K562 (cell line): ENCODE measurements at regions not wholly inside any gene's neighbourhood (a gene's known extent, or its start where the extent isn't known, plus 50 kb on each side); places are given as distances from the start of the nearest gene placed in this dataset.

Source experiments
- CEBPB ChIP-seq: fragments of 450-650 bp; IDR thresholded peaks from 2 replicates; pipeline ENCODE4 v1.6.1; 2016; ENCODE audit warnings: missing genetic modification characterization, missing compliant biosample characterization
- DPF2 ChIP-seq: fragments of 450-650 bp; IDR thresholded peaks from 2 replicates; pipeline ENCODE4 v1.6.1; 2016
- HDAC3 ChIP-seq: fragments of 450-650 bp; IDR thresholded peaks from 2 replicates; pipeline ENCODE4 v1.6.1; 2018; ENCODE audit warnings: borderline replicate concordance, mild to moderate bottlenecking, moderate library complexity; ENCODE audit not compliant: partially characterized antibody
- KLF1 ChIP-seq: fragments of 450-650 bp; IDR thresholded peaks from 2 replicates; pipeline ENCODE4 v1.6.1; 2016; ENCODE audit warnings: missing genetic modification characterization, missing compliant biosample characterization
- MCM7 ChIP-seq, 2 experiments: fragments of 450-650 bp; IDR thresholded peaks; 2 replicates each; pipeline ENCODE4 v1.6.1; 2016 to 2018
- POLR2G ChIP-seq: fragments of 200-400 bp; formaldehyde crosslinking; IDR thresholded peaks from 2 replicates; pipeline ENCODE4 v1.6.1; 2017; ENCODE audit warnings: low read depth, mild to moderate bottlenecking, antibody characterized with exemption, low read length, moderate library complexity
- PTBP1 ChIP-seq: fragments of 200-400 bp; formaldehyde crosslinking; IDR thresholded peaks from 2 replicates; pipeline ENCODE4 v1.6.1; 2017; ENCODE audit warnings: low read depth, low read length
- SAP30 ChIP-seq: fragments of 200-600 bp; sonication (generic); IDR thresholded peaks from 2 replicates; pipeline ENCODE4 v1.6.1; 2012; ENCODE audit warnings: borderline replicate concordance, low read depth, mild to moderate bottlenecking, moderate library complexity, low read length, control low read depth, inconsistent platforms; ENCODE audit not compliant: insufficient read depth, poor library complexity, severe bottlenecking
- TCFL5 ChIP-seq: fragments of 250-450 bp; sonication (Bioruptor Pico); conservative IDR thresholded peaks from 2 replicates; pipeline ENCODE4 v1.6.1; 2021; ENCODE audit warnings: mild to moderate bottlenecking, moderate library complexity, matching md5 sums
- ZNF282 ChIP-seq: sonication (generic); formaldehyde crosslinking; IDR thresholded peaks from 2 replicates; pipeline ENCODE4 v1.8.1; 2023; ENCODE audit warnings: missing genetic modification reagents
- ZNF76 ChIP-seq: fragments of 250-450 bp; sonication (Bioruptor Pico); IDR thresholded peaks from 2 replicates; pipeline ENCODE4 v1.4.0; 2020; ENCODE audit warnings: mild to moderate bottlenecking, moderate library complexity, borderline replicate concordance
- TF ChIP-seq, protein P1 (sequence below): fragments of 450-650 bp; IDR thresholded peaks from 2 replicates; pipeline ENCODE4 v1.7.0; 2016; ENCODE audit warnings: borderline replicate concordance
- TF ChIP-seq, protein P2 (sequence below): fragments of 450-650 bp; formaldehyde crosslinking; IDR thresholded peaks from 2 replicates; pipeline ENCODE4 v1.4.0; 2020; ENCODE audit warnings: mild to moderate bottlenecking, moderate library complexity
- TF ChIP-seq, protein P3 (sequence below): fragments of 200-400 bp; formaldehyde crosslinking; IDR thresholded peaks from 2 replicates; pipeline ENCODE4 v1.6.1; 2017; ENCODE audit warnings: mild to moderate bottlenecking, low read depth, low read length, moderate library complexity
- TF ChIP-seq, protein P4 (sequence below): fragments of 450-650 bp; IDR thresholded peaks from 2 replicates; pipeline ENCODE4 v1.6.1; 2016; ENCODE audit warnings: low read depth

DNA sequence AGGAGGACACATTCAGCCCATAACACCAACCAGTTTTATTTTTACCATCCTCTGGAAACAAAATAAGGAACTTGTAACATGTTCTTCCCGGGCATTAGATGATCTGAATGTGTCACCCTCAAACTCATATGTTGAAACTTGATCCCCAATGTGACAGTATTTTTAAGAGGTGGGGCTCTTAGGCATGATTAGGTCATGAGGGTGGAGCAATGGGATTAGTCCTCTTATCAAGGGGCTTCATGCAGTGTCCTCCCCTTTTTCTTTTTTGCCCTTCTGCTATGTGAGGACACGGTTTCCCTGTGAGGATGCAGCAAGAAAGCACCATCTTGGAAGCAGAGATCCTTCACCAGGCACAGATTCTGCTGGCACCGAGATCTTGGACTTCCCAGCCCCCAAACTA lies 401.5 kb upstream of the TRIB2 start (continued):
- TF ChIP-seq PTBP1 = no peak
- TF ChIP-seq, protein P1, sequence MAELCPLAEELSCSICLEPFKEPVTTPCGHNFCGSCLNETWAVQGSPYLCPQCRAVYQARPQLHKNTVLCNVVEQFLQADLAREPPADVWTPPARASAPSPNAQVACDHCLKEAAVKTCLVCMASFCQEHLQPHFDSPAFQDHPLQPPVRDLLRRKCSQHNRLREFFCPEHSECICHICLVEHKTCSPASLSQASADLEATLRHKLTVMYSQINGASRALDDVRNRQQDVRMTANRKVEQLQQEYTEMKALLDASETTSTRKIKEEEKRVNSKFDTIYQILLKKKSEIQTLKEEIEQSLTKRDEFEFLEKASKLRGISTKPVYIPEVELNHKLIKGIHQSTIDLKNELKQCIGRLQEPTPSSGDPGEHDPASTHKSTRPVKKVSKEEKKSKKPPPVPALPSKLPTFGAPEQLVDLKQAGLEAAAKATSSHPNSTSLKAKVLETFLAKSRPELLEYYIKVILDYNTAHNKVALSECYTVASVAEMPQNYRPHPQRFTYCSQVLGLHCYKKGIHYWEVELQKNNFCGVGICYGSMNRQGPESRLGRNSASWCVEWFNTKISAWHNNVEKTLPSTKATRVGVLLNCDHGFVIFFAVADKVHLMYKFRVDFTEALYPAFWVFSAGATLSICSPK = no peak
- no peak for TF ChIP-seq ZNF76 (CRISPR knock-in tag)
- peak; percentile 48; the same call in 1 of the 2 replicates for TF ChIP-seq DPF2
- TF ChIP-seq KLF1 (tag) = no peak
- TF ChIP-seq, protein P2, sequence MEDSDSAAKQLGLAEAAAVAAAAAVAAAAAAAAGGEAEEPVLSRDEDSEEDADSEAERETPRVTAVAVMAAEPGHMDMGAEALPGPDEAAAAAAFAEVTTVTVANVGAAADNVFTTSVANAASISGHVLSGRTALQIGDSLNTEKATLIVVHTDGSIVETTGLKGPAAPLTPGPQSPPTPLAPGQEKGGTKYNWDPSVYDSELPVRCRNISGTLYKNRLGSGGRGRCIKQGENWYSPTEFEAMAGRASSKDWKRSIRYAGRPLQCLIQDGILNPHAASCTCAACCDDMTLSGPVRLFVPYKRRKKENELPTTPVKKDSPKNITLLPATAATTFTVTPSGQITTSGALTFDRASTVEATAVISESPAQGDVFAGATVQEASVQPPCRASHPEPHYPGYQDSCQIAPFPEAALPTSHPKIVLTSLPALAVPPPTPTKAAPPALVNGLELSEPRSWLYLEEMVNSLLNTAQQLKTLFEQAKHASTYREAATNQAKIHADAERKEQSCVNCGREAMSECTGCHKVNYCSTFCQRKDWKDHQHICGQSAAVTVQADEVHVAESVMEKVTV = no peak
- TF ChIP-seq, protein P3, sequence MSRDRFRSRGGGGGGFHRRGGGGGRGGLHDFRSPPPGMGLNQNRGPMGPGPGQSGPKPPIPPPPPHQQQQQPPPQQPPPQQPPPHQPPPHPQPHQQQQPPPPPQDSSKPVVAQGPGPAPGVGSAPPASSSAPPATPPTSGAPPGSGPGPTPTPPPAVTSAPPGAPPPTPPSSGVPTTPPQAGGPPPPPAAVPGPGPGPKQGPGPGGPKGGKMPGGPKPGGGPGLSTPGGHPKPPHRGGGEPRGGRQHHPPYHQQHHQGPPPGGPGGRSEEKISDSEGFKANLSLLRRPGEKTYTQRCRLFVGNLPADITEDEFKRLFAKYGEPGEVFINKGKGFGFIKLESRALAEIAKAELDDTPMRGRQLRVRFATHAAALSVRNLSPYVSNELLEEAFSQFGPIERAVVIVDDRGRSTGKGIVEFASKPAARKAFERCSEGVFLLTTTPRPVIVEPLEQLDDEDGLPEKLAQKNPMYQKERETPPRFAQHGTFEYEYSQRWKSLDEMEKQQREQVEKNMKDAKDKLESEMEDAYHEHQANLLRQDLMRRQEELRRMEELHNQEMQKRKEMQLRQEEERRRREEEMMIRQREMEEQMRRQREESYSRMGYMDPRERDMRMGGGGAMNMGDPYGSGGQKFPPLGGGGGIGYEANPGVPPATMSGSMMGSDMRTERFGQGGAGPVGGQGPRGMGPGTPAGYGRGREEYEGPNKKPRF = no peak
- TF ChIP-seq SAP30 = no peak
- TF ChIP-seq TCFL5 (CRISPR knock-in tag) = no peak
- TF ChIP-seq, protein P4, sequence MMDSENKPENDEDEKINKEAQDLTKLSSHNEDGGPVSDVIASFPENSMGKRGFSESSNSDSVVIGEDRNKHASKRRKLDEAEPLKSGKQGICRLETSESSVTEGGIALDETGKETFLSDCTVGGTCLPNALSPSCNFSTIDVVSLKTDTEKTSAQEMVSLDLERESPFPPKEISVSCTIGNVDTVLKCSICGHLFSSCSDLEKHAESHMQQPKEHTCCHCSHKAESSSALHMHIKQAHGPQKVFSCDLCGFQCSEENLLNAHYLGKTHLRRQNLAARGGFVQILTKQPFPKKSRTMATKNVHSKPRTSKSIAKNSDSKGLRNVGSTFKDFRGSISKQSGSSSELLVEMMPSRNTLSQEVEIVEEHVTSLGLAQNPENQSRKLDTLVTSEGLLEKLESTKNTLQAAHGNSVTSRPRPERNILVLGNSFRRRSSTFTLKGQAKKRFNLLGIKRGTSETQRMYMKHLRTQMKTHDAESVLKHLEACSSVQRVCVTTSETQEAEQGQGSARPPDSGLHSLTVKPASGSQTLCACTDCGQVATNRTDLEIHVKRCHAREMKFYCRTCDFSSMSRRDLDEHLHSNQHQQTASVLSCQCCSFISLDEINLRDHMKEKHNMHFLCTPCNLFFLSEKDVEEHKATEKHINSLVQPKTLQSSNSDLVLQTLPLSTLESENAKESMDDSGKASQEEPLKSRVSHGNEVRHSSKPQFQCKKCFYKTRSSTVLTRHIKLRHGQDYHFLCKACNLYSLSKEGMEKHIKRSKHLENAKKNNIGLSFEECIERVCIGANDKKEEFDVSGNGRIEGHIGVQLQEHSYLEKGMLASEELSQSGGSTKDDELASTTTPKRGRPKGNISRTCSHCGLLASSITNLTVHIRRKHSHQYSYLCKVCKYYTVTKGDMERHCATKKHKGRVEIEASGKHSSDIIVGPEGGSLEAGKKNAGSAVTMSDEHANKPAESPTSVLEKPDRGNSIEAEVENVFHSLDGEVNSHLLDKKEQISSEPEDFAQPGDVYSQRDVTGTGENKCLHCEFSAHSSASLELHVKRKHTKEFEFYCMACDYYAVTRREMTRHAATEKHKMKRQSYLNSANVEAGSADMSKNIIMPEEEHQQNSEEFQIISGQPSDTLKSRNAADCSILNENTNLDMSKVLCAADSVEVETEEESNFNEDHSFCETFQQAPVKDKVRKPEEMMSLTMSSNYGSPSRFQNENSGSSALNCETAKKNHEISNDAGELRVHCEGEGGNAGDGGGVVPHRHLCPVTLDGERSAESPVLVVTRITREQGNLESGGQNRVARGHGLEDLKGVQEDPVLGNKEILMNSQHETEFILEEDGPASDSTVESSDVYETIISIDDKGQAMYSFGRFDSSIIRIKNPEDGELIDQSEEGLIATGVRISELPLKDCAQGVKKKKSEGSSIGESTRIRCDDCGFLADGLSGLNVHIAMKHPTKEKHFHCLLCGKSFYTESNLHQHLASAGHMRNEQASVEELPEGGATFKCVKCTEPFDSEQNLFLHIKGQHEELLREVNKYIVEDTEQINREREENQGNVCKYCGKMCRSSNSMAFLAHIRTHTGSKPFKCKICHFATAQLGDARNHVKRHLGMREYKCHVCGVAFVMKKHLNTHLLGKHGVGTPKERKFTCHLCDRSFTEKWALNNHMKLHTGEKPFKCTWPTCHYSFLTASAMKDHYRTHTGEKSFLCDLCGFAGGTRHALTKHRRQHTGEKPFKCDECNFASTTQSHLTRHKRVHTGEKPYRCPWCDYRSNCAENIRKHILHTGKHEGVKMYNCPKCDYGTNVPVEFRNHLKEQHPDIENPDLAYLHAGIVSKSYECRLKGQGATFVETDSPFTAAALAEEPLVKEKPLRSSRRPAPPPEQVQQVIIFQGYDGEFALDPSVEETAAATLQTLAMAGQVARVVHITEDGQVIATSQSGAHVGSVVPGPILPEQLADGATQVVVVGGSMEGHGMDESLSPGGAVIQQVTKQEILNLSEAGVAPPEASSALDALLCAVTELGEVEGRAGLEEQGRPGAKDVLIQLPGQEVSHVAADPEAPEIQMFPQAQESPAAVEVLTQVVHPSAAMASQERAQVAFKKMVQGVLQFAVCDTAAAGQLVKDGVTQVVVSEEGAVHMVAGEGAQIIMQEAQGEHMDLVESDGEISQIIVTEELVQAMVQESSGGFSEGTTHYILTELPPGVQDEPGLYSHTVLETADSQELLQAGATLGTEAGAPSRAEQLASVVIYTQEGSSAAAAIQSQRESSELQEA = no peak
- no peak for TF ChIP-seq HDAC3
- TF ChIP-seq MCM7 (IDR thresholded peaks at IDR 0.05) = no peak
- TF ChIP-seq POLR2G = no peak
- no peak for TF ChIP-seq ZNF282 (CRISPR knock-in tag)
- TF ChIP-seq CEBPB (tag) = 0 out of 2 replicates have a peak, but pooled peaks have one; percentile 16
